Suprapubic skin (tissue), 4 donors: ENCODE measurements at regions not wholly inside any gene's neighbourhood (a gene's known extent, or its start where the extent isn't known, plus 50 kb on each side); places are given as distances from the start of the nearest gene placed in this dataset.

ENCODE experiments used
- DNase-seq, 2 donors: peaks; one replicate each; pipeline ENCODE4 v3.0.0-alpha.2; 2019; ENCODE audit warnings: low spot score in 2 of 2
- H3K27ac ChIP-seq: fragments of 200-600 bp; sonication (generic); one replicate; pipeline ENCODE4 v1.5.1; 2019
- H3K27me3 ChIP-seq: fragments of 200-600 bp; sonication (generic); one replicate; pipeline ENCODE4 v1.5.1; 2019
- H3K36me3 ChIP-seq: fragments of 200-600 bp; sonication (generic); one replicate; pipeline ENCODE4 v1.5.1; 2019
- H3K4me1 ChIP-seq: fragments of 200-600 bp; sonication (generic); one replicate; pipeline ENCODE4 v1.5.1; 2019
- H3K4me3 ChIP-seq: fragments of 200-600 bp; sonication (generic); one replicate; pipeline ENCODE4 v1.5.1; 2019; ENCODE audit warnings: mild to moderate bottlenecking
- H3K9me3 ChIP-seq: fragments of 200-600 bp; sonication (generic); one replicate; pipeline ENCODE4 v1.5.1; 2019
- EP300 ChIP-seq: sonication (generic); formaldehyde crosslinking; IDR thresholded peaks from one replicate; pipeline ENCODE4 v1.6.1; 2017; ENCODE audit warnings: antibody characterized with exemption
- POLR2A ChIP-seq, 2 donors: fragments of 450-650 bp; IDR thresholded peaks; one replicate each; pipeline ENCODE4 v1.6.1; 2017; ENCODE audit warnings: antibody characterized with exemption in 2 of 2, mild to moderate bottlenecking in 2 of 2, moderate library complexity in 2 of 2
- POLR2AphosphoS5 ChIP-seq, 3 donors: sonication (generic); formaldehyde crosslinking; IDR thresholded peaks; one replicate each; pipeline ENCODE4 v1.6.1; 2017; ENCODE audit warnings: antibody characterized with exemption in 3 of 3
- WGBS: methylation state at CpG from one replicate; pipeline ENCODE4 v1.1.5; 2018; 5-methylcytosine and 5-hydroxymethylcytosine counted together
- TF ChIP-seq, protein P1 (sequence below), 2 donors: fragments of 200-600 bp in 1 of 2; fragments of 450-650 bp in 1 of 2; sonication (generic) in 1 of 2; IDR thresholded peaks; one replicate each; pipeline ENCODE4 v1.5.1; 2016 to 2019; ENCODE audit warnings: antibody characterized with exemption in 2 of 2, mild to moderate bottlenecking in 1 of 2, moderate library complexity in 1 of 2

DNA sequence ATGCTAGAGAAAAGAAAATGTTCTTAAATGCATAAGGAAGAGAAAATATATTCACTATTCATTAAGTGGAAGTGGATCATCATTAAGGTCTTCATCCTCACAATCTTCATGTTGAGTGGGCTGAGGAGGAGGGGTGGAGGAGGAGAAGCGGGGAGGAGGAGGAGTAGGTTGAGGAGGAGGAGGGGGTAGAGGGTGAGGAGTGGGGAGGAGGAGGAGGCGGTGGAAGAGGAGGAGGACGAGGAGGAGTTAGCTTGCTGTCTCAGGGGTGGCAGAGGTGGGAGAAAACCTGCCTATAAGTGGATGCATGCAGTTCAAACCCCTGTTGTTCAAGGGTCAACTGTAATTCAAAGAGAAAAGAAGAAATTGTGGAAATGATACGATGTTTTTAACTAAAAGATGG, 71.6 kb downstream of the MYEOV start:
- Histone ChIP-seq H3K4me3 (no peak overlapping the region), H3K27ac (no peak overlapping the region), H3K4me1 (no peaks in the 10 kb centered on the region), H3K9me3 (no peaks in the 10 kb centered on the region), H3K36me3 (no peaks in the 10 kb centered on the region), H3K27me3 (no peaks in the 10 kb centered on the region)
- TF ChIP-seq POLR2A (IDR thresholded peaks at IDR 0.05), result no peak
- no peak for TF ChIP-seq POLR2AphosphoS5 (IDR thresholded peaks at IDR 0.05)
- TF ChIP-seq, protein P1, sequence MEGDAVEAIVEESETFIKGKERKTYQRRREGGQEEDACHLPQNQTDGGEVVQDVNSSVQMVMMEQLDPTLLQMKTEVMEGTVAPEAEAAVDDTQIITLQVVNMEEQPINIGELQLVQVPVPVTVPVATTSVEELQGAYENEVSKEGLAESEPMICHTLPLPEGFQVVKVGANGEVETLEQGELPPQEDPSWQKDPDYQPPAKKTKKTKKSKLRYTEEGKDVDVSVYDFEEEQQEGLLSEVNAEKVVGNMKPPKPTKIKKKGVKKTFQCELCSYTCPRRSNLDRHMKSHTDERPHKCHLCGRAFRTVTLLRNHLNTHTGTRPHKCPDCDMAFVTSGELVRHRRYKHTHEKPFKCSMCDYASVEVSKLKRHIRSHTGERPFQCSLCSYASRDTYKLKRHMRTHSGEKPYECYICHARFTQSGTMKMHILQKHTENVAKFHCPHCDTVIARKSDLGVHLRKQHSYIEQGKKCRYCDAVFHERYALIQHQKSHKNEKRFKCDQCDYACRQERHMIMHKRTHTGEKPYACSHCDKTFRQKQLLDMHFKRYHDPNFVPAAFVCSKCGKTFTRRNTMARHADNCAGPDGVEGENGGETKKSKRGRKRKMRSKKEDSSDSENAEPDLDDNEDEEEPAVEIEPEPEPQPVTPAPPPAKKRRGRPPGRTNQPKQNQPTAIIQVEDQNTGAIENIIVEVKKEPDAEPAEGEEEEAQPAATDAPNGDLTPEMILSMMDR (IDR thresholded peaks at IDR 0.05), result no peak
- DNase-seq, result no peak
- 78% methylated on average over 4 of the region's 4 CpGs for WGBS

DNA sequence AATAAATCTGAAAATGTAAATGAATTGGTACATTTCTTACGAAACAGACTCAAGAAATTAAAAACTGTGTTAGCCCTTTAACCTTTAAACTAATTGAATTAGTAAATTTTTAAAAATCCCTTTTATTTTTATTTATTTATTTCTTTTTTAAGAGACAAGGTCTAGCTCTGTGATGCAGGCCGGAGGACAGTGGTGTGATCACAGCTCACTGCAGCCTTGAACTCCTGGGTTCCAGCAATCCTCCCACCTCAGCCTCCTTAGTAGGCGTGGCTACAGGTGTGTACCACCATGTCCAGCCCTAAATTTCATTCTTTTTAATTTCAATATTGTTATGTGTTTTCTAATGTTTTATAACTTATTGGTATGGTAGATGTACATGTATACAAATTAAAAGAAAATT, 72.6 kb downstream of the MYEOV start:
- Histone ChIP-seq H3K9me3 (no peaks in the 10 kb centered on the region), H3K36me3 (no peaks in the 10 kb centered on the region), H3K4me3 (no peak overlapping the region), H3K27me3 (no peaks in the 10 kb centered on the region), H3K27ac (no peak overlapping the region), H3K4me1 (no peaks in the 10 kb centered on the region)
- whole genome bisulfite sequencing, result 95% methylated on average over 3 of the region's 3 CpGs
- DNase-seq, result no peak
- TF ChIP-seq, protein P1 (IDR thresholded peaks at IDR 0.05), result no peak
- TF ChIP-seq POLR2A (IDR thresholded peaks at IDR 0.05) (no peak), EP300 (no peak), POLR2AphosphoS5 (IDR thresholded peaks at IDR 0.05) (no peak)

DNA sequence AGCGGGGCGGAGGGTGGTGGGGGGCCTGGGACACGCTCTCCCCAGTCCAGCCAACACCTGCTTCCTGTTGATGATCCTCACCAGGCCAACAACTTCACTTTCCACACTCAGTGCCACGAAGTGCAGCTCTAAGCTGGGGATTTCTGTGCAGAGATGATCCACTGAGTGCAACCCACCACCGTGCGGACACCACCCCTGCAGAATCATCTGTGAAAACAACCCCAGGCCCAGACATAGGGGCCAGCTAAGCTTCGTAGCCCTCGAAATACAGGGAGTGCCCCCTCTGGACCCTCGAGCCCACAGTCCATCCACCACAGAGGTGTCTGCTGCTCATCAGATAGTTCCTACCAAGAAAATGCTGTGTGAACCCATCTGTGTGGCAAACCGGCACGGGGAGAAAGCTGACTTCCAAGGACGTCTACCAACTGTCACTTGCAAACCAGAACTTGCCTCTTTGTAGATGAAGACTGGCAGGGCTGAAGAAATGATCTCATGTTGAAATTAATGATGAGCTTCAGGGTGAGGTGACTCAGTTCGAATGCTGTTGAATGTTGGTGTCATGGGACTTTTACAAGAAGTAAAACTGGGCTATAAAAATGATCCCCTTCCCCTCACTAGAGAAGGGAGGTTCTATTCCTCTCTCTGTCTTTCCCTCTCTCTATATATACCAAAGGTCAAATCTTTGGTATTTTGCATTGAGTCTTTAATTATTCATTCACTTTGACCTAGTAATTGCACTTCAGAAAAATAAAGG, 73.4 kb downstream of the MYEOV start:
- Histone ChIP-seq H3K36me3 (no peaks in the 10 kb centered on the region), H3K9me3 (no peaks in the 10 kb centered on the region), H3K27me3 (no peaks in the 10 kb centered on the region), H3K27ac (no peak overlapping the region), H3K4me3 (no peak overlapping the region), H3K4me1 (no peaks in the 10 kb centered on the region)
- DNase-seq, result peak in 1 of 2 donors; percentile 53
- 69% methylated on average over 13 of the region's 13 CpGs for WGBS
- TF ChIP-seq, protein P1 (IDR thresholded peaks at IDR 0.05), result no peak
- TF ChIP-seq POLR2A (IDR thresholded peaks at IDR 0.05) (no peak), EP300 (no peak), POLR2AphosphoS5 (IDR thresholded peaks at IDR 0.05) (no peak)

DNA sequence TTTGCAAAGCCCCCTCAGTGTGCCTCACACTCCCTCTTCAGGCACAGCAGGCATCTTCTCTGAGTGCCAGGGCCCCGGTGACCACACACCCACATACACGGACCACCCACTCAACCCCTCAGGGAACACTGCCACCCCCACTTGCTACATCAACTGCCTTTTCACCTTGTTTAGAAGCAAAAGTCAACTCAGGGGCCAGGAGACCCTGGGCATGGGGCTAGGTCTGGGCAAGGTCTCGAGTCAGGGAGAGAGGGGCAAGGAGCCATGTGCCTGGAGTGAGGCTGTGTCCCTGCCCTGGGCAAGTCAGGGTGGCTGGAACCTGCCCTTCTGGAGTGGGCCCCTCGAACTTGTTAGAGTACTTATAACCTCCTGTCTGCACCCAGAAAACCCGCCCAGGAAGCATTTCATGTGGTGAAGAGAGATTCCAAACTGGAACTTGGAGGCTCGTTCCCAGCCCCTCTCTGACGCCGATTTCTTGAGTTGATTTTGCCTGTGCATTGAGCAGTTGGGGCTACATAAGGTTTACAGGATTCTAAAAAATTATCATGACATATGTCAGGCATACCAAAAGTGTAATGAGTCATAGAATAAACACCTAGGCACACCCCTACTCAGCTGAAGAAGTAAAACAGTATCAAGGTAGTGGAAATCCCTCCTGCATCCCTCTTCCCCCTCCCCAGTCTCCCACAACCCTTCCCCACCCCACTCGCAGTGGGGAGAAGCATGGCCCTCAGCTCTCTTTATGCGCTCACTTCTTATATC, 74.3 kb downstream of the MYEOV start:
- peak in 1 of 2 donors; percentile 73 for DNase-seq
- 86% methylated on average over 10 of the region's 10 CpGs for WGBS

More for the DNA sequence above, 74.3 kb downstream of the MYEOV start:
- H3K9me3 ChIP-seq, result no peaks in the 10 kb centered on the region
- TF ChIP-seq POLR2AphosphoS5 (IDR thresholded peaks at IDR 0.05) (no peak), EP300 (no peak), POLR2A (IDR thresholded peaks at IDR 0.05) (no peak)
- TF ChIP-seq, protein P1 (IDR thresholded peaks at IDR 0.05), result no peak
- H3K36me3 ChIP-seq, result no peaks in the 10 kb centered on the region
- no peak overlapping the region for H3K27ac ChIP-seq
- H3K4me3 ChIP-seq, result no peak overlapping the region
- no peaks in the 10 kb centered on the region for H3K4me1 ChIP-seq
- H3K27me3 ChIP-seq, result no peaks in the 10 kb centered on the region
